ENCODE measurements at regions not wholly inside any gene's neighbourhood (a gene's known extent, or its start where the extent isn't known, plus 50 kb on each side); places are given as distances from the start of the nearest gene placed in this dataset.

- TF ChIP-seq, protein P1, sequence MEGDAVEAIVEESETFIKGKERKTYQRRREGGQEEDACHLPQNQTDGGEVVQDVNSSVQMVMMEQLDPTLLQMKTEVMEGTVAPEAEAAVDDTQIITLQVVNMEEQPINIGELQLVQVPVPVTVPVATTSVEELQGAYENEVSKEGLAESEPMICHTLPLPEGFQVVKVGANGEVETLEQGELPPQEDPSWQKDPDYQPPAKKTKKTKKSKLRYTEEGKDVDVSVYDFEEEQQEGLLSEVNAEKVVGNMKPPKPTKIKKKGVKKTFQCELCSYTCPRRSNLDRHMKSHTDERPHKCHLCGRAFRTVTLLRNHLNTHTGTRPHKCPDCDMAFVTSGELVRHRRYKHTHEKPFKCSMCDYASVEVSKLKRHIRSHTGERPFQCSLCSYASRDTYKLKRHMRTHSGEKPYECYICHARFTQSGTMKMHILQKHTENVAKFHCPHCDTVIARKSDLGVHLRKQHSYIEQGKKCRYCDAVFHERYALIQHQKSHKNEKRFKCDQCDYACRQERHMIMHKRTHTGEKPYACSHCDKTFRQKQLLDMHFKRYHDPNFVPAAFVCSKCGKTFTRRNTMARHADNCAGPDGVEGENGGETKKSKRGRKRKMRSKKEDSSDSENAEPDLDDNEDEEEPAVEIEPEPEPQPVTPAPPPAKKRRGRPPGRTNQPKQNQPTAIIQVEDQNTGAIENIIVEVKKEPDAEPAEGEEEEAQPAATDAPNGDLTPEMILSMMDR (IDR thresholded peaks at IDR 0.05; ENCODE audit: low read depth, low read length): no peak
- no peak for TF ChIP-seq EZH2phosphoT487 (IDR thresholded peaks at IDR 0.05; ENCODE audit: low read depth)
Measured at GRCh38 chr16:13809765-13810164, 110.2 kb upstream of the ERCC4 start.

Measured in OCI-LY3 (cell line).